GM12878 (cell line): ENCODE measurements at regions not wholly inside any gene's neighbourhood (a gene's known extent, or its start where the extent isn't known, plus 50 kb on each side); places are given as distances from the start of the nearest gene placed in this dataset.

Source experiments
- ATAC-seq: fragments of 200-7000 bp; cut with Tn5 transposase; 3 replicates; pipeline ENCODE4 v1.9.1; 2020; ENCODE audit warnings: mild to moderate bottlenecking, moderate library complexity
- BruUV-seq: library from RNA; stranded (reverse); fragments of 400-500 nt; replicated peaks from 2 replicates; lab custom pipeline; 2021; lab: Mats Ljungman, UMichigan
- CTCF ChIA-PET: fragments of 300-600 bp; sonication (Branson Sonifier 250); formaldehyde crosslinking; extraction: SDS; loops from one replicate; lab custom pipeline; 2021; ENCODE audit warnings: inconsistent platforms; lab: Yijun Ruan, JAX
- POLR2A ChIA-PET: fragments of 350-600 bp; formaldehyde crosslinking; extraction: SDS; loops from one replicate; lab custom pipeline; 2021; ENCODE audit warnings: inconsistent platforms; lab: Charles Lee
- RAD21 ChIA-PET: fragments of 300-600 bp; sonication (Branson Sonifier 250); formaldehyde crosslinking; loops from one replicate; lab custom pipeline; 2023; ENCODE audit warnings: antibody characterized with exemption; ENCODE audit not compliant: unreplicated experiment; lab: Charles Lee
- SMC1A ChIA-PET: fragments of 300-600 bp; sonication (Branson Sonifier 250); formaldehyde crosslinking; loops from one replicate; lab custom pipeline; 2023; ENCODE audit not compliant: unreplicated experiment, uncharacterized antibody; lab: Charles Lee
- DNase-seq: peaks from one replicate; pipeline ENCODE4 v3.0.0-alpha.2; 2011; ENCODE audit warnings: low read depth, low spot score
- FAIRE-seq: peaks from 3 replicates; lab custom pipeline; 2011; peaks lifted over from hg19 to GRCh38; lab: Jason Lieb, UNC
- H2AFZ ChIP-seq: 2 replicates; pipeline ENCODE4 v1.6.0; 2011; ENCODE audit warnings: low read depth, low read length, control low read depth; ENCODE audit not compliant: control insufficient read depth
- H3K27ac ChIP-seq: 2 replicates; pipeline ENCODE4 v1.5.1; 2011; ENCODE audit warnings: control low read depth; ENCODE audit not compliant: control insufficient read depth, insufficient read depth
- H3K27me3 ChIP-seq, 2 experiments: replicated peaks in 1 of 2; 2 replicates each; pipeline versions ENCODE4 v1.6.0 to v1.6.1; 2011; ENCODE audit warnings: low read length in 1 of 2; ENCODE audit not compliant: control insufficient read depth in 2 of 2, insufficient read depth in 2 of 2
- H3K36me3 ChIP-seq, 2 experiments: 2 replicates each; pipeline ENCODE4 v1.5.1; 2011; ENCODE audit warnings: low read length in 1 of 2; ENCODE audit not compliant: control insufficient read depth in 2 of 2, insufficient read depth in 2 of 2
- H3K4me1 ChIP-seq: 2 replicates; pipeline ENCODE4 v1.6.1; 2011; ENCODE audit warnings: mild to moderate bottlenecking, low read length, moderate library complexity, mixed read lengths; ENCODE audit not compliant: control insufficient read depth, insufficient read depth
- H3K4me2 ChIP-seq: 2 replicates; pipeline ENCODE4 v1.6.0; 2011; ENCODE audit warnings: control low read depth; ENCODE audit not compliant: control insufficient read depth, insufficient read depth
- H3K4me3 ChIP-seq: fragments of 200-600 bp; sonication (generic); 2 replicates; pipeline ENCODE4 v1.5.1; 2016
- H3K79me2 ChIP-seq: 2 replicates; pipeline ENCODE4 v1.6.0; 2011; ENCODE audit warnings: low read length; ENCODE audit not compliant: control insufficient read depth, insufficient read depth
- H3K9ac ChIP-seq: 2 replicates; pipeline ENCODE4 v1.8.0; 2011; ENCODE audit warnings: low read length, control low read depth, mixed read lengths; ENCODE audit not compliant: control insufficient read depth, insufficient read depth
- H3K9me3 ChIP-seq: replicated peaks from 3 replicates; pipeline ENCODE4 v1.5.1; 2011; ENCODE audit warnings: mild to moderate bottlenecking, low read length; ENCODE audit not compliant: control insufficient read depth, insufficient read depth
- H4K20me1 ChIP-seq: 2 replicates; pipeline ENCODE4 v1.6.0; 2011; ENCODE audit not compliant: control insufficient read depth, insufficient read depth
- BCL11A ChIP-seq: IDR thresholded peaks from 2 replicates; pipeline ENCODE4 v1.6.1; 2011; ENCODE audit warnings: low read depth, low read length
- CBX5 ChIP-seq: sonication (generic); IDR thresholded peaks from 2 replicates; pipeline ENCODE4 v1.6.1; 2016; ENCODE audit warnings: low read depth, moderate library complexity, mild to moderate bottlenecking, inconsistent platforms
- LARP7 ChIP-seq: fragments of 450-650 bp; IDR thresholded peaks from 2 replicates; pipeline ENCODE4 v1.6.1; 2017; ENCODE audit warnings: mild to moderate bottlenecking
- POLR2A ChIP-seq: IDR thresholded peaks from 2 replicates; pipeline ENCODE4 v1.6.1; 2011; ENCODE audit warnings: low read depth, mild to moderate bottlenecking, low read length
- POLR2AphosphoS2 ChIP-seq: IDR thresholded peaks from 2 replicates; pipeline ENCODE4 v1.6.1; 2011; ENCODE audit warnings: low read depth, mild to moderate bottlenecking, low read length, improper control_type of control experiment, moderate library complexity
- POLR2AphosphoS5 ChIP-seq: IDR thresholded peaks from 2 replicates; pipeline ENCODE4 v1.6.1; 2011; ENCODE audit warnings: mild to moderate bottlenecking, low read length, inconsistent platforms
- SUPT20H ChIP-seq: IDR thresholded peaks from 2 replicates; pipeline ENCODE4 v1.6.1; 2011; ENCODE audit warnings: low read depth, mild to moderate bottlenecking, low read length, moderate library complexity, borderline replicate concordance; ENCODE audit not compliant: control insufficient read depth
- TBL1XR1 ChIP-seq: IDR thresholded peaks from 2 replicates; pipeline ENCODE4 v1.6.1; 2012; ENCODE audit warnings: low read depth, low read length, improper control_type of control experiment
- WGBS: methylation state at CpG from one replicate; pipeline ENCODE4 v1.1.6; 2016; ENCODE audit warnings: low lambda C conversion rate; ENCODE audit not compliant: insufficient replicate concordance, insufficient coverage; ENCODE audit errors: missing lambda C conversion rate; 5-methylcytosine and 5-hydroxymethylcytosine counted together
- in situ Hi-C: fragments of 300-500 bp; cut with MboI; formaldehyde crosslinking; loops from 9 replicates; pipeline ENCODE4 v1.14.3; 2018; ENCODE audit warnings: mixed read lengths
- intact Hi-C: fragments of 100-400 bp; cut with micrococcal nuclease; formaldehyde crosslinking; loops from one replicate; pipeline ENCODE4 v1.14.2; 2022; ENCODE audit not compliant: unreplicated experiment
- TF ChIP-seq, protein P1 (sequence below): fragments of 450-650 bp; IDR thresholded peaks from 2 replicates; pipeline ENCODE4 v1.6.1; 2017; ENCODE audit warnings: mild to moderate bottlenecking, low read depth, inconsistent platforms; ENCODE audit not compliant: poor library complexity, severe bottlenecking

DNA sequence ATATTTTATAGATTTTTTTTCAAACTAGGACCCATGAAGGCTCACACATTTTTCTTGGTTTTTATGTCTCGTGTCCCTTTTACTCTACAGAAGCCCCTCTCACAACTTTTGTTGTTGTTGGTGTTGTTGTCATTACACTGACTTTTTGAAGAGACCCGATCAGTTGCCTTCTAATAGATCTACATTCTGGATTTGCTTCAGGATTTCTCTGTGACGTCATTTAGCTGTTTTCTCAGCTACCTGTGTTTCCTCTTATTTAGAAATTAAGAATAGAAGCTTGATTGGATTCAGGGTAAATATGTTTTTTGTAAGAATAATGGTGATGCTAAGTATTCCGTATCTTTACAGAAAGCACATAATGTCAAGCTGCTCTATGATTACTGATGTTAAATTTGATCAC lies 213.3 kb upstream of the ZNF462 start:
- Histone ChIP-seq H3K27me3 (no peaks in the 10 kb centered on the region), H3K4me2 (no peak overlapping the region), H3K27ac (no peak overlapping the region), H3K79me2 (no peaks in the 10 kb centered on the region), H3K4me3 (no peak overlapping the region), H3K9ac (no peak overlapping the region), H3K36me3 (no peaks in the 10 kb centered on the region), H3K9me3 (no peaks in the 10 kb centered on the region), H4K20me1 (no peaks in the 10 kb centered on the region), H2AFZ (no peak overlapping the region), H3K4me1 (no peaks in the 10 kb centered on the region)
- BruUV-seq, result no TSS peak
- SMC1A ChIA-PET, result no interaction called here
- no peak for DNase-seq
- intact Hi-C loops (loop anchor here (5.0 to 10.0 kb wide), 2 partner anchors 213 to 345 kb away; partner anchors contain the start of gene ZNF462), in situ Hi-C loops (no loop called here)
- CTCF ChIA-PET, result no interaction called here
- no peak for ATAC-seq
- TF ChIP-seq, protein P1, sequence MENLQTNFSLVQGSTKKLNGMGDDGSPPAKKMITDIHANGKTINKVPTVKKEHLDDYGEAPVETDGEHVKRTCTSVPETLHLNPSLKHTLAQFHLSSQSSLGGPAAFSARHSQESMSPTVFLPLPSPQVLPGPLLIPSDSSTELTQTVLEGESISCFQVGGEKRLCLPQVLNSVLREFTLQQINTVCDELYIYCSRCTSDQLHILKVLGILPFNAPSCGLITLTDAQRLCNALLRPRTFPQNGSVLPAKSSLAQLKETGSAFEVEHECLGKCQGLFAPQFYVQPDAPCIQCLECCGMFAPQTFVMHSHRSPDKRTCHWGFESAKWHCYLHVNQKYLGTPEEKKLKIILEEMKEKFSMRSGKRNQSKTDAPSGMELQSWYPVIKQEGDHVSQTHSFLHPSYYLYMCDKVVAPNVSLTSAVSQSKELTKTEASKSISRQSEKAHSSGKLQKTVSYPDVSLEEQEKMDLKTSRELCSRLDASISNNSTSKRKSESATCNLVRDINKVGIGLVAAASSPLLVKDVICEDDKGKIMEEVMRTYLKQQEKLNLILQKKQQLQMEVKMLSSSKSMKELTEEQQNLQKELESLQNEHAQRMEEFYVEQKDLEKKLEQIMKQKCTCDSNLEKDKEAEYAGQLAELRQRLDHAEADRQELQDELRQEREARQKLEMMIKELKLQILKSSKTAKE, result no peak
- TF ChIP-seq SUPT20H, result no peak
- TF ChIP-seq POLR2AphosphoS2, result no peak
- no peak for TF ChIP-seq BCL11A
- no peak for TF ChIP-seq POLR2A
- TF ChIP-seq POLR2AphosphoS5, result no peak
- TF ChIP-seq CBX5, result no peak
- POLR2A ChIA-PET, result no interaction called here
- WGBS, result under 1% methylated on average over 4 of the region's 4 CpGs
- FAIRE-seq, result no peak
- RAD21 ChIA-PET, result no interaction called here

DNA sequence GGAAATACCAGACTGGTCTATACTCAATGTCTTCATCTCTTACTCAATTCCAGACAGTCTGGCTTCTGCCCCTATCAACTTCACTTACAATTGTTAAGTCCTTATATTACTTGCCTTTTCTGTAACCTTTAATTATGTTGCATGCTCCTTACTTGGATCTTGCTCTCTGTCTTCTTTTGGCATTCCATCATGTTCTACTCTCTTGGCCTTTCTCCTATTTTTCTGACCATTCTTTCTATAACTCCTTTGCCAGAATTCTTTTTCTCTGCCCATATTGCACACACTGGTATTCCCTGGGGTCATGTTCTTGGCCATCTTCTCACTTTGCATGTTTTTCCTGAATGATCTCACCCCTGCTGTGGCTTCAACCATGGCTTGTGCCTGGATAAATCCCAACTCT lies 209.8 kb upstream of the ZNF462 start:
- FAIRE-seq (no peak), DNase-seq (no peak), ATAC-seq (no peak)
- H2AFZ ChIP-seq, result no peak overlapping the region
- H3K79me2 ChIP-seq, result no peaks in the 10 kb centered on the region
- TF ChIP-seq LARP7 (no peak), TBL1XR1 (no peak)
- BruUV-seq, result no TSS peak
- in situ Hi-C loops (no loop called here), intact Hi-C loops (no loop called here)
- H3K4me2 ChIP-seq, result no peak overlapping the region
- no peak overlapping the region for H3K27ac ChIP-seq
- ChIA-PET POLR2A (no interaction called here), CTCF (no interaction called here), SMC1A (no interaction called here), RAD21 (no interaction called here)
- H3K27me3 ChIP-seq, result no peaks in the 10 kb centered on the region
- H3K36me3 ChIP-seq, result no peaks in the 10 kb centered on the region
- no peaks in the 10 kb centered on the region for H3K4me1 ChIP-seq
- H3K9ac ChIP-seq, result no peak overlapping the region
- no peak overlapping the region for H3K4me3 ChIP-seq
- no peaks in the 10 kb centered on the region for H3K9me3 ChIP-seq
- no peaks in the 10 kb centered on the region for H4K20me1 ChIP-seq
